Transverse colon (tissue), 4 donors: ENCODE measurements at regions not wholly inside any gene's neighbourhood (a gene's known extent, or its start where the extent isn't known, plus 50 kb on each side); places are given as distances from the start of the nearest gene placed in this dataset.

Experiments used
- EP300 ChIP-seq: sonication (generic); formaldehyde crosslinking; IDR thresholded peaks from one replicate; pipeline ENCODE4 v1.6.1; 2017; ENCODE audit warnings: antibody characterized with exemption, low read depth
- POLR2A ChIP-seq: fragments of 450-650 bp; IDR thresholded peaks from one replicate; pipeline ENCODE4 v1.6.1; 2016; ENCODE audit warnings: antibody characterized with exemption, mild to moderate bottlenecking, moderate library complexity
- POLR2AphosphoS5 ChIP-seq, 3 donors: sonication (generic); formaldehyde crosslinking; IDR thresholded peaks; one replicate each; pipeline ENCODE4 v1.6.1; 2016; ENCODE audit warnings: antibody characterized with exemption in 3 of 3
- TF ChIP-seq, protein P1 (sequence below), 5 experiments: fragments of 200-600 bp in 3 of 5; fragments of 450-650 bp in 2 of 5; sonication (generic) in 3 of 5; IDR thresholded peaks; 1 replicate in 2 of 5; 2 replicates in 3 of 5; pipeline ENCODE4 v1.5.1; 2016 to 2017; ENCODE audit warnings: antibody characterized with exemption in 5 of 5, inconsistent platforms in 3 of 5, mild to moderate bottlenecking in 2 of 5, moderate library complexity in 1 of 5

DNA sequence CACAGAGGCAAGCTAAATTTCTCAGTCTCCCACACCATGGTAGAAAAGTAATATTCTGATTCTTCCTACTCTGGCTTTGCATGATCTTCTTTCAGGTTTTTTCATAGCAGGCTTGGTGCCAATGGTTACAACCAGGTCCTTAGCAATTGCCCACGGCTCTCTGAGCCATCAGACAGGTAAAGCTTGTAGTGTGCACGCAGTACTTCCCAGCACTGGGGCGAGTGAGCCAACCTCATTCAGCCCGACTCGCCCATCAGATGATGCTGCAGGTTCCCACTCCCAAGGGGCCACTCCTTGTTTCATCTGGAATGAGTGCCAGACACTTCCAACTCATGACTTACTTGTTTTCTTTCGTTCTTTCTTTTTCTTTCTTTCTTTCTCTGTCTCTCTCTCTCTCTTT lies 78.3 kb downstream of the PERP start:
- TF ChIP-seq, protein P1, sequence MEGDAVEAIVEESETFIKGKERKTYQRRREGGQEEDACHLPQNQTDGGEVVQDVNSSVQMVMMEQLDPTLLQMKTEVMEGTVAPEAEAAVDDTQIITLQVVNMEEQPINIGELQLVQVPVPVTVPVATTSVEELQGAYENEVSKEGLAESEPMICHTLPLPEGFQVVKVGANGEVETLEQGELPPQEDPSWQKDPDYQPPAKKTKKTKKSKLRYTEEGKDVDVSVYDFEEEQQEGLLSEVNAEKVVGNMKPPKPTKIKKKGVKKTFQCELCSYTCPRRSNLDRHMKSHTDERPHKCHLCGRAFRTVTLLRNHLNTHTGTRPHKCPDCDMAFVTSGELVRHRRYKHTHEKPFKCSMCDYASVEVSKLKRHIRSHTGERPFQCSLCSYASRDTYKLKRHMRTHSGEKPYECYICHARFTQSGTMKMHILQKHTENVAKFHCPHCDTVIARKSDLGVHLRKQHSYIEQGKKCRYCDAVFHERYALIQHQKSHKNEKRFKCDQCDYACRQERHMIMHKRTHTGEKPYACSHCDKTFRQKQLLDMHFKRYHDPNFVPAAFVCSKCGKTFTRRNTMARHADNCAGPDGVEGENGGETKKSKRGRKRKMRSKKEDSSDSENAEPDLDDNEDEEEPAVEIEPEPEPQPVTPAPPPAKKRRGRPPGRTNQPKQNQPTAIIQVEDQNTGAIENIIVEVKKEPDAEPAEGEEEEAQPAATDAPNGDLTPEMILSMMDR (IDR thresholded peaks at IDR 0.05): no peak
- TF ChIP-seq POLR2AphosphoS5 (IDR thresholded peaks at IDR 0.05): no peak
- TF ChIP-seq POLR2A: no peak
- no peak for TF ChIP-seq EP300
